ENCODE measurements at regions not wholly inside any gene's neighbourhood (a gene's known extent, or its start where the extent isn't known, plus 50 kb on each side); places are given as distances from the start of the nearest gene placed in this dataset.

- Histone ChIP-seq H3K27me3 (ENCODE audit: control insufficient read depth in 2 of 2, insufficient read depth in 2 of 2, low read length in 2 of 2) (peaks cover 3 to 63% of the 10 kb centered on the region in 2 experiments; a peak in 4 of 5 replicates), H3K27ac (ENCODE audit: extremely low read depth, low read depth, low read length) (no peak overlapping the region), H3K4me3 (no peak overlapping the region), H2AFZ (ENCODE audit: low read depth, low read length) (no peak overlapping the region), H3K4me1 (replicated peaks in 1 of 2; ENCODE audit: control insufficient read depth in 2 of 2, insufficient read depth in 2 of 2, low read length in 2 of 2) (peaks cover 0 to 3% of the 10 kb centered on the region in 2 experiments; a peak in 2 of 5 replicates), H3K9ac (ENCODE audit: insufficient read depth in 1 of 2, low read depth in 2 of 2, low read length in 2 of 2) (no peak overlapping the region), H3K4me2 (ENCODE audit: insufficient read depth, low read length) (no peak overlapping the region), H4K20me1 (replicated peaks; ENCODE audit: control insufficient read depth, insufficient read depth, low read length) (no peaks in the 10 kb centered on the region), H3K36me3 (ENCODE audit: control insufficient read depth, insufficient read depth, low read length) (no peaks in the 10 kb centered on the region), H3K9me3 (replicated peaks; ENCODE audit: control insufficient read depth, insufficient read depth, low read depth, low read length) (no peaks in the 10 kb centered on the region), H3K9me1 (ENCODE audit: control insufficient read depth, insufficient read depth, low read length) (no peaks in the 10 kb centered on the region), H3K79me2 (ENCODE audit: control insufficient read depth, insufficient read depth, low read length) (no peaks in the 10 kb centered on the region)
- FAIRE-seq = no peak
- intact Hi-C loops (cut with micrococcal nuclease) (no loop called here), in situ Hi-C loops (cut with MboI) (no loop called here)
- CTCF ChIA-PET (ENCODE audit: low intra/inter-chr PET ratio) = interaction anchor here (0.6 kb wide), 1 partner anchor 27 kb away, joined by 4 read pairs; no protein-coding TSS in a partner anchor
- no TSS peak for BruUV-seq (replicated peaks)
- 0% methylated on average over 8 of the region's 8 CpGs for WGBS (ENCODE audit: insufficient coverage, low coverage, missing lambda C conversion rate)
- ATAC-seq = peak; percentile 43; the same call in 2 of the 3 replicates
- TF ChIP-seq PKNOX1 (IDR thresholded peaks at IDR 0.05) = peak; percentile 75
- TF ChIP-seq ATF7 (IDR thresholded peaks at IDR 0.05) = peak; percentile 31; the same call in 1 of the 2 replicates
- no peak for TF ChIP-seq ZNF449 (CRISPR knock-in tag; IDR thresholded peaks at IDR 0.05)
- POLR2A ChIA-PET = interaction anchor here (0.5 to 0.6 kb wide), 2 partner anchors 16 to 670 kb away, joined by 3 read pairs; no protein-coding TSS in a partner anchor
- peak in 2 of 4 experiments; percentile 16 to 21 for DNase-seq (ENCODE audit: extremely low read depth in 1 of 4, low spot score in 3 of 4)
These were observed 71.5 kb upstream of the LMO1 start for GRCh38 chr11:8335186-8335585.

Measured in K562 (cell line).